ENCODE measurements at regions not wholly inside any gene's neighbourhood (a gene's known extent, or its start where the extent isn't known, plus 50 kb on each side); places are given as distances from the start of the nearest gene placed in this dataset.

- DNase-seq, result no peak
- WGBS (ENCODE audit: insufficient coverage), result no CpG with 5 or more reads among the region's 1 CpG
- CTCF ChIA-PET, result interaction anchor here (1.0 kb wide), 1 partner anchor 7 kb away, joined by 3 read pairs; no protein-coding TSS in a partner anchor
Measured at GRCh38 chr2:103103678-103104077, 341.8 kb downstream of the TMEM182 start.

GRCh38 chr2:103119352-103119751 lies 357.5 kb downstream of the TMEM182 start:
- H3K9me3 ChIP-seq (ENCODE audit: control extremely low read depth in 1 of 5, control insufficient read depth in 4 of 5, insufficient read depth in 2 of 5, low read depth in 1 of 5, low read length in 4 of 5), result no peaks in the 10 kb centered on the region
- no peak overlapping the region for H3K4me3 ChIP-seq (ENCODE audit: control insufficient read depth in 1 of 7, extremely low read depth in 1 of 7, insufficient read depth in 4 of 7, low read depth in 2 of 7, low read length in 6 of 7)
- peaks cover 0 to 2% (median 0%) of the 10 kb centered on the region in 5 experiments for H3K27me3 ChIP-seq (replicated peaks in 2 of 5; ENCODE audit: control insufficient read depth in 4 of 5, insufficient read depth in 5 of 5, low read length in 4 of 5)
- ChIA-PET POLR2A (no interaction called here), CTCF (no interaction called here)
- H3K27ac ChIP-seq (ENCODE audit: insufficient read depth in 1 of 2, low read depth in 1 of 2, low read length in 2 of 2, poor library complexity in 1 of 2, severe bottlenecking in 2 of 2), result no peak overlapping the region
- H3K36me3 ChIP-seq (ENCODE audit: control insufficient read depth in 4 of 4, insufficient read depth in 4 of 4, low read length in 3 of 4), result no peaks in the 10 kb centered on the region
- H3K4me1 ChIP-seq (ENCODE audit: control extremely low read depth in 1 of 4, control insufficient read depth in 4 of 4, insufficient read depth in 4 of 4, low read length in 3 of 4), result no peaks in the 10 kb centered on the region
- DNase-seq, result peak in 1 of 3 donors; percentile 4

More at GRCh38 chr2:103103678-103104077, 341.8 kb downstream of the TMEM182 start:
- H3K36me3 ChIP-seq (ENCODE audit: control insufficient read depth in 4 of 4, insufficient read depth in 4 of 4, low read length in 3 of 4), result no peaks in the 10 kb centered on the region
- H3K4me3 ChIP-seq (ENCODE audit: control insufficient read depth in 1 of 7, extremely low read depth in 1 of 7, insufficient read depth in 4 of 7, low read depth in 2 of 7, low read length in 6 of 7), result no peak overlapping the region
- H3K4me1 ChIP-seq (ENCODE audit: control extremely low read depth in 1 of 4, control insufficient read depth in 4 of 4, insufficient read depth in 4 of 4, low read length in 3 of 4), result no peaks in the 10 kb centered on the region
- no peaks in the 10 kb centered on the region for H3K9me3 ChIP-seq (ENCODE audit: control extremely low read depth in 1 of 5, control insufficient read depth in 4 of 5, insufficient read depth in 2 of 5, low read depth in 1 of 5, low read length in 4 of 5)
- no peak overlapping the region for H3K27ac ChIP-seq (ENCODE audit: insufficient read depth in 1 of 2, low read depth in 1 of 2, low read length in 2 of 2, poor library complexity in 1 of 2, severe bottlenecking in 2 of 2)
- H3K27me3 ChIP-seq (replicated peaks in 2 of 5; ENCODE audit: control insufficient read depth in 4 of 5, insufficient read depth in 5 of 5, low read length in 4 of 5), result no peaks in the 10 kb centered on the region
- POLR2A ChIA-PET, result no interaction called here

- Histone ChIP-seq H3K27me3 (replicated peaks in 2 of 5; ENCODE audit: control insufficient read depth in 4 of 5, insufficient read depth in 5 of 5, low read length in 4 of 5) (peaks cover 0 to 2% (median 0%) of the 10 kb centered on the region in 5 experiments), H3K36me3 (ENCODE audit: control insufficient read depth in 4 of 4, insufficient read depth in 4 of 4, low read length in 3 of 4) (no peaks in the 10 kb centered on the region), H3K9me3 (ENCODE audit: control extremely low read depth in 1 of 5, control insufficient read depth in 4 of 5, insufficient read depth in 2 of 5, low read depth in 1 of 5, low read length in 4 of 5) (no peaks in the 10 kb centered on the region), H3K4me1 (ENCODE audit: control extremely low read depth in 1 of 4, control insufficient read depth in 4 of 4, insufficient read depth in 4 of 4, low read length in 3 of 4) (no peaks in the 10 kb centered on the region), H3K27ac (ENCODE audit: insufficient read depth in 1 of 2, low read depth in 1 of 2, low read length in 2 of 2, poor library complexity in 1 of 2, severe bottlenecking in 2 of 2) (no peak overlapping the region), H3K4me3 (ENCODE audit: control insufficient read depth in 1 of 7, extremely low read depth in 1 of 7, insufficient read depth in 4 of 7, low read depth in 2 of 7, low read length in 6 of 7) (no peak overlapping the region)
- CTCF ChIA-PET, result interaction anchor here (1.2 kb wide), 1 partner anchor 10 kb away, joined by 3 read pairs; no protein-coding TSS in a partner anchor
- DNase-seq, result no peak
- WGBS (ENCODE audit: insufficient coverage), result 88% methylated on average over 1 of the region's 1 CpG
- POLR2A ChIA-PET, result no interaction called here
Measured at GRCh38 chr2:103121106-103121505, 359.3 kb downstream of the TMEM182 start.

- no peaks in the 10 kb centered on the region for H3K4me1 ChIP-seq (ENCODE audit: control extremely low read depth in 1 of 4, control insufficient read depth in 4 of 4, insufficient read depth in 4 of 4, low read length in 3 of 4)
- no peak for DNase-seq
- ChIA-PET POLR2A (no interaction called here), CTCF (no interaction called here)
- no peak overlapping the region for H3K27ac ChIP-seq (ENCODE audit: insufficient read depth in 1 of 2, low read depth in 1 of 2, low read length in 2 of 2, poor library complexity in 1 of 2, severe bottlenecking in 2 of 2)
- 100% methylated on average over 1 of the region's 2 CpGs for WGBS (ENCODE audit: insufficient coverage)
- H3K27me3 ChIP-seq (replicated peaks in 2 of 5; ENCODE audit: control insufficient read depth in 4 of 5, insufficient read depth in 5 of 5, low read length in 4 of 5), result peaks cover 0 to 2% (median 0%) of the 10 kb centered on the region in 5 experiments
- H3K4me3 ChIP-seq (ENCODE audit: control insufficient read depth in 1 of 7, extremely low read depth in 1 of 7, insufficient read depth in 4 of 7, low read depth in 2 of 7, low read length in 6 of 7), result no peak overlapping the region
- H3K9me3 ChIP-seq (ENCODE audit: control extremely low read depth in 1 of 5, control insufficient read depth in 4 of 5, insufficient read depth in 2 of 5, low read depth in 1 of 5, low read length in 4 of 5), result no peaks in the 10 kb centered on the region
- no peaks in the 10 kb centered on the region for H3K36me3 ChIP-seq (ENCODE audit: control insufficient read depth in 4 of 4, insufficient read depth in 4 of 4, low read length in 3 of 4)
Measured at GRCh38 chr2:103123516-103123915, 361.7 kb downstream of the TMEM182 start.

- ChIA-PET POLR2A (no interaction called here), CTCF (no interaction called here)
- Histone ChIP-seq H3K36me3 (ENCODE audit: control insufficient read depth in 4 of 4, insufficient read depth in 4 of 4, low read length in 3 of 4) (no peaks in the 10 kb centered on the region), H3K4me1 (ENCODE audit: control extremely low read depth in 1 of 4, control insufficient read depth in 4 of 4, insufficient read depth in 4 of 4, low read length in 3 of 4) (peaks cover 0 to 5% (median 3%) of the 10 kb centered on the region in 4 experiments), H3K27me3 (replicated peaks in 2 of 5; ENCODE audit: control insufficient read depth in 4 of 5, insufficient read depth in 5 of 5, low read length in 4 of 5) (no peaks in the 10 kb centered on the region), H3K4me3 (ENCODE audit: control insufficient read depth in 1 of 7, extremely low read depth in 1 of 7, insufficient read depth in 4 of 7, low read depth in 2 of 7, low read length in 6 of 7) (no peak overlapping the region), H3K27ac (ENCODE audit: insufficient read depth in 1 of 2, low read depth in 1 of 2, low read length in 2 of 2, poor library complexity in 1 of 2, severe bottlenecking in 2 of 2) (no peak overlapping the region), H3K9me3 (ENCODE audit: control extremely low read depth in 1 of 5, control insufficient read depth in 4 of 5, insufficient read depth in 2 of 5, low read depth in 1 of 5, low read length in 4 of 5) (no peaks in the 10 kb centered on the region)
- WGBS (ENCODE audit: insufficient coverage), result 100% methylated on average over 1 of the region's 1 CpG
- no peak for DNase-seq
Measured at GRCh38 chr2:103130857-103131256, 369.0 kb downstream of the TMEM182 start.

GRCh38 chr2:103132536-103133217 lies 370.8 kb downstream of the TMEM182 start:
- CTCF ChIA-PET, result no interaction called here

GRCh38 chr2:103135679-103136078 lies 373.8 kb downstream of the TMEM182 start:
- Histone ChIP-seq H3K4me3 (ENCODE audit: control insufficient read depth in 1 of 7, extremely low read depth in 1 of 7, insufficient read depth in 4 of 7, low read depth in 2 of 7, low read length in 6 of 7) (no peak overlapping the region), H3K36me3 (ENCODE audit: control insufficient read depth in 4 of 4, insufficient read depth in 4 of 4, low read length in 3 of 4) (no peaks in the 10 kb centered on the region), H3K9me3 (ENCODE audit: control extremely low read depth in 1 of 5, control insufficient read depth in 4 of 5, insufficient read depth in 2 of 5, low read depth in 1 of 5, low read length in 4 of 5) (peaks cover 0 to 4% (median 1%) of the 10 kb centered on the region in 5 experiments), H3K27me3 (replicated peaks in 2 of 5; ENCODE audit: control insufficient read depth in 4 of 5, insufficient read depth in 5 of 5, low read length in 4 of 5) (no peaks in the 10 kb centered on the region), H3K27ac (ENCODE audit: insufficient read depth in 1 of 2, low read depth in 1 of 2, low read length in 2 of 2, poor library complexity in 1 of 2, severe bottlenecking in 2 of 2) (no peak overlapping the region), H3K4me1 (ENCODE audit: control extremely low read depth in 1 of 4, control insufficient read depth in 4 of 4, insufficient read depth in 4 of 4, low read length in 3 of 4) (peaks cover 0 to 28% (median 14%) of the 10 kb centered on the region in 4 experiments)
- 90% methylated on average over 3 of the region's 6 CpGs for WGBS (ENCODE audit: insufficient coverage)
- POLR2A ChIA-PET, result no interaction called here
- CTCF ChIA-PET, result interaction anchor here (1.8 kb wide), 1 partner anchor 294 kb away, joined by 3 read pairs; no protein-coding TSS in a partner anchor
- no peak for DNase-seq

More at GRCh38 chr2:103132536-103133217, 370.8 kb downstream of the TMEM182 start:
- H3K4me1 ChIP-seq (ENCODE audit: control extremely low read depth in 1 of 4, control insufficient read depth in 4 of 4, insufficient read depth in 4 of 4, low read length in 3 of 4), result peaks cover 0 to 7% (median 3%) of the 10 kb centered on the region in 4 experiments
- POLR2A ChIA-PET, result no interaction called here
- WGBS (ENCODE audit: insufficient coverage), result 88% methylated on average over 1 of the region's 2 CpGs
- H3K27ac ChIP-seq (ENCODE audit: insufficient read depth in 1 of 2, low read depth in 1 of 2, low read length in 2 of 2, poor library complexity in 1 of 2, severe bottlenecking in 2 of 2), result no peak overlapping the region
- no peaks in the 10 kb centered on the region for H3K27me3 ChIP-seq (replicated peaks in 2 of 5; ENCODE audit: control insufficient read depth in 4 of 5, insufficient read depth in 5 of 5, low read length in 4 of 5)
- no peaks in the 10 kb centered on the region for H3K36me3 ChIP-seq (ENCODE audit: control insufficient read depth in 4 of 4, insufficient read depth in 4 of 4, low read length in 3 of 4)
- H3K9me3 ChIP-seq (ENCODE audit: control extremely low read depth in 1 of 5, control insufficient read depth in 4 of 5, insufficient read depth in 2 of 5, low read depth in 1 of 5, low read length in 4 of 5), result peaks cover 0 to 4% (median 1%) of the 10 kb centered on the region in 5 experiments
- no peak for DNase-seq
- no peak overlapping the region for H3K4me3 ChIP-seq (ENCODE audit: control insufficient read depth in 1 of 7, extremely low read depth in 1 of 7, insufficient read depth in 4 of 7, low read depth in 2 of 7, low read length in 6 of 7)

All from common myeloid progenitor, CD34-positive (primary cell).